Stromal cell of bone marrow (primary cell): ENCODE measurements at regions not wholly inside any gene's neighbourhood (a gene's known extent, or its start where the extent isn't known, plus 50 kb on each side); places are given as distances from the start of the nearest gene placed in this dataset.
A peak's percentile ranks its signal among the peaks of the same experiment; 100 is the strongest.

Source experiments
- DNase-seq: peaks from one replicate; pipeline ENCODE4 v3.0.0-alpha.2; 2012; ENCODE audit warnings: low read depth

- no peak for DNase-seq
Observed at GRCh38 chr12:64931321-64931720, 106.9 kb downstream of the TBC1D30 start.

GRCh38 chr12:64931981-64932380, 107.5 kb downstream of the TBC1D30 start:
- no peak for DNase-seq

- no peak for DNase-seq
Observed at GRCh38 chr12:64933791-64934190, 109.3 kb downstream of the TBC1D30 start.

- no peak for DNase-seq
Observed at GRCh38 chr12:64937452-64937851, 113.0 kb downstream of the TBC1D30 start.

GRCh38 chr12:64938179-64938578, 113.7 kb downstream of the TBC1D30 start:
- DNase-seq, result no peak

GRCh38 chr12:64943686-64944085, 119.2 kb downstream of the TBC1D30 start:
- no peak for DNase-seq

GRCh38 chr12:64944966-64945365, 120.5 kb downstream of the TBC1D30 start:
- DNase-seq, result no peak

- no peak for DNase-seq
Observed at GRCh38 chr12:64946132-64946829, 121.8 kb downstream of the TBC1D30 start.

- DNase-seq, result no peak
Observed at GRCh38 chr12:64950711-64951298, 126.4 kb downstream of the TBC1D30 start.

- no peak for DNase-seq
Observed at GRCh38 chr12:64951944-64952343, 127.5 kb downstream of the TBC1D30 start.

GRCh38 chr12:64955746-64956145, 131.3 kb downstream of the TBC1D30 start:
- no peak for DNase-seq

- DNase-seq, result no peak
Observed at GRCh38 chr12:64965920-64966319, 141.5 kb downstream of the TBC1D30 start.

GRCh38 chr12:64968989-64969819, 144.8 kb downstream of the TBC1D30 start:
- DNase-seq, result peak; percentile 5

GRCh38 chr12:64976131-64976530, 145.0 kb downstream of the WIF1 start:
- no peak for DNase-seq

- no peak for DNase-seq
Observed at GRCh38 chr12:64983771-64984278, 137.3 kb downstream of the WIF1 start.

- DNase-seq, result no peak
Observed at GRCh38 chr12:64991121-64991611, 129.9 kb downstream of the WIF1 start.

GRCh38 chr12:64992116-64992515, 129.0 kb downstream of the WIF1 start:
- no peak for DNase-seq

- no peak for DNase-seq
Observed at GRCh38 chr12:64992641-64993040, 128.5 kb downstream of the WIF1 start.

- no peak for DNase-seq
Observed at GRCh38 chr12:64993461-64993860, 127.6 kb downstream of the WIF1 start.

GRCh38 chr12:64995816-64996215, 125.3 kb downstream of the WIF1 start:
- no peak for DNase-seq

- no peak for DNase-seq
Observed at GRCh38 chr12:64997858-64998257, 123.2 kb downstream of the WIF1 start.

GRCh38 chr12:64998371-64999147, 122.5 kb downstream of the WIF1 start:
- DNase-seq, result no peak
